G401.6 (cell line): ENCODE measurements at regions not wholly inside any gene's neighbourhood (a gene's known extent, or its start where the extent isn't known, plus 50 kb on each side); places are given as distances from the start of the nearest gene placed in this dataset.

Experiments used
- FAIRE-seq: peaks from 2 replicates; lab custom pipeline; 2012; peaks lifted over from hg19 to GRCh38; lab: Jason Lieb, UNC

DNA sequence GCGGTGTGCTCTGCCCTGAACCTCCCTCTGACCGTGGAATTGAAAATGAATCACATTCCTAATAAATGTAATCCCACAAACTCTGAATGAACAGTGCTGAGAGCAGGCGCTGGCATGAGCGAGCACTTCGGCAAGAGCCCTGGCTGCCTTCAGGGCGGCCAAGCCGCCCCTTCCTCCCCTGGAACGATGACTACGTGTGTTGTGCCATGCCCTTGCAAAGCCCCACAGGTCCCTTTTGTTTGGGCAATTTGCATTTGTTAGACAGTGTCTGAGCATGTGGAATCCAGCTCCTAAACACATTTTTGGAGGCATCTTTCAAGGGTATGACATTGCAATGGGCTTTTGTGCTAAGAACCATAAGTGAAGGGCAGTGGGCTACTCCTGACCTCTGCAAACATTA is 95.6 kb upstream of the MKI67 start:
- no peak for FAIRE-seq

GRCh38 chr10:128222332-128222849 is 96.2 kb upstream of the MKI67 start:
- no peak for FAIRE-seq

GRCh38 chr10:128230401-128230800 is 104.2 kb upstream of the MKI67 start:
- FAIRE-seq = no peak

GRCh38 chr10:128233422-128233821 is 107.2 kb upstream of the MKI67 start:
- FAIRE-seq = no peak

- FAIRE-seq = no peak
These were observed 111.5 kb upstream of the MKI67 start for GRCh38 chr10:128237710-128238109.

- FAIRE-seq = no peak
These were observed 114.8 kb upstream of the MKI67 start for GRCh38 chr10:128241023-128241422.

GRCh38 chr10:128242641-128243040 is 116.4 kb upstream of the MKI67 start:
- FAIRE-seq = no peak

GRCh38 chr10:128245026-128245425 is 118.8 kb upstream of the MKI67 start:
- FAIRE-seq = no peak

GRCh38 chr10:128247576-128247975 is 121.4 kb upstream of the MKI67 start:
- FAIRE-seq = no peak

DNA sequence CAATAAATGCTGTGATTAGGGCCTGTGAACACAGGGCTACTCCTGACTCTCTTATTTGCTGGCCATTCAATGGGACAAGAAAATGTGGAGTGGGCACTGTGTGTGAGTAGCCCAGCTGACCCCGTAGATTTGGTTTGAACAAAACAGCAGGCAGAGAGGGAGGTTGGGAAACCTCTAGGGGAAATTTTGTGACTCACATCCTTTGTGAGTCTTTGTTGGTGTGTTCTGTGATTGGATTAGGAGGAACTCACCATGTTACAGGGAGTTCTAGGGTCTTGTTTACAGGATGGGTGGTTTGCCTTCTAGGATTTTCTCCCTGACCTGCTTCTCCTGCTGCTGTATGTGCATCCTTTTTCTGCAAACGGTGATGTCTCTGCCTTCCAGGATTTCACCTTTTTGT is 128.3 kb upstream of the MKI67 start:
- FAIRE-seq = no peak

DNA sequence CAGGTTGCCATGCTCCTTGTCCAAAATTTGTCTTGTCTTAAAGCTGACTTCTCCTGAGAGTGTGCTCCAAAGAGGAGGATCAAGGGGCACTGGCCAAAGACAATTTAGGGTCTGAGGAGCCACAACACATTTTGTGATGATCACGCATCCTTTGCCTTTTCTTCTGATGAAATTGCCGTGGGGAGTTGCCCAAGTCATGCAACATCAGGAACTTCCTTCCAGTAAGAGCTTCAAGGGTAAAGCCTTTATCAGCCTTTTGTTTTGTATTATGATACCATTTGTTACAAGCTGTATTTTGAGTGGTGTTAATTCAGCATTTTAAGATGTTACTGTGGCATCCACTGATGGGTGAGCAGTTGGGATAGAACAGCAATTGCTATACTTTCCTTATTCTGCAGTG is 131.2 kb upstream of the MKI67 start:
- no peak for FAIRE-seq

- FAIRE-seq = no peak
These were observed 132.3 kb upstream of the MKI67 start for GRCh38 chr10:128258421-128258976.

DNA sequence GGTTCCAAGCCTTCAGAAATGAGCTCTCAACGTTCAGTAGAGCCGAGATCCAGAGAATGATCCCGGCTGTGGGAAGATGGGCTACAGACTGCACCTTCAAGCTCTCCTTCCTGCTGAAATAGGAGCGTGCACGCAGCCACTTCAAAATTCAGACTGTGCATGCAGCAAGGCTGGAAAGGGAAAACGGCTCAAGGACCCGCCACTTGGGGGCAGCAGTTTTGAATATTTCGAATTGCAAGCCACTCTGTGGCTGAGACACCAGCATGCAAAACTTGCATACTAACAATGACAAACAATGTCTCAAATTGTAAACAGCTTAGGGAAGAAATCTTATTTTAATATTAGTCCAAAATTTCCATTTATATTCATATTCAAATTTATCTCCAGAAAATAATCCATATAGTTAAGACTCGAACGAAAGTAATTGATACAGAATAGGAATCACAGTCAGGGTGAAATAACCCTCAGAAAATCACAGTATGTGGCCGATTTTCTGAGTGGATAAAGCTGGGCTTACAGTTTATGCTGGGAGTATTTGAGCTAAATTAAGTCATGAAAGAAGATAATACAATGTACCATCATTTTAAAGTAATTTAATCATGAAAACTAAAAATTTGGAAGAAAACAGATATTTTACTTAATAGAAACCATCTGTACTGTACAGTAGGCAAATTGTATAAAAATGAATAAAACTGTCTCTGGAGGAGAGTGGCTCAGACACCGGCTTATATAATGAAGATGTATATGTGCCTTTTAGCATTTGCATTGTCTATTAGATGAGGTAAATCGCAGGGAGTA is 137.9 kb upstream of the MKI67 start:
- FAIRE-seq = peak; percentile 51

DNA sequence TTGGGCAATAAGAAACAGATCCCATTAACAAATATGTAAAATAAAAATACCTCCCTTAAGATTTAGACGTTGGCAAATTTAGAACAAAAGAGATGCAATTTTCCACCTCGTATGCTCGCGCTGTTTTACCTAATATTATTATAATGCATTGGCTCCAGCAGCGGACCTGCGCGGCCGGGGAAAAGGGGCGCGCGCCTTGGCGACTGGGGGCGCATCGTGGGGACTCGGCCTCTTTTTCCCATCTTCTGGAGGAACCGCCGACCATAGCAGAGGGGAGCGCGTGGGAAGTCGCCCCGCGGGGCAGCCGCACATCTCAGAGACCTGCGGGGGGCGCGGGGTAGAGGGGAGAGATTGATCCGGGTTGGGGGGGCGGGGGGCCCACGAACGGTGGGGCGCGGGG is 139.4 kb upstream of the MKI67 start:
- FAIRE-seq = no peak

GRCh38 chr10:128267581-128267980 is 141.4 kb upstream of the MKI67 start:
- no peak for FAIRE-seq

- FAIRE-seq = no peak
These were observed 141.9 kb upstream of the MKI67 start for GRCh38 chr10:128268015-128268722.

DNA sequence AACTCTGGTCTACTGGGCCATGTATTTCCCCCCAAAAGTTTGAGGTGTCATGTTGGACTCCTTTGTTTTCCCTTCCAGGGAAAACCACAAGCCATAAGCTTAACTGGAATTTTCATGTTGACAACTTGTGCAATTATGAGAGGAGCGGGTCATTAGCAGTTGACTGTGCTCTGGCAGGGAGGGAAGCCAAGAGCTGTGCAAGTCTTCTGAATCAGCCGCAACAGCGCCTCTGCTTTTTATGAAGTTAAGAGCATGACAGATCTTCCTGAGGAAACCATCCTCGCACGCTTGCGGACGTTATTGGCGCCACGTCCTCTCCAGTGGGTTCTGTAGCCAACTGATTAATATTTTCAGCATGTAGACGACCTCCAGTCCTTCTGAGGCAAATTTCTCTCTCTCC is 148.7 kb upstream of the MKI67 start:
- no peak for FAIRE-seq

DNA sequence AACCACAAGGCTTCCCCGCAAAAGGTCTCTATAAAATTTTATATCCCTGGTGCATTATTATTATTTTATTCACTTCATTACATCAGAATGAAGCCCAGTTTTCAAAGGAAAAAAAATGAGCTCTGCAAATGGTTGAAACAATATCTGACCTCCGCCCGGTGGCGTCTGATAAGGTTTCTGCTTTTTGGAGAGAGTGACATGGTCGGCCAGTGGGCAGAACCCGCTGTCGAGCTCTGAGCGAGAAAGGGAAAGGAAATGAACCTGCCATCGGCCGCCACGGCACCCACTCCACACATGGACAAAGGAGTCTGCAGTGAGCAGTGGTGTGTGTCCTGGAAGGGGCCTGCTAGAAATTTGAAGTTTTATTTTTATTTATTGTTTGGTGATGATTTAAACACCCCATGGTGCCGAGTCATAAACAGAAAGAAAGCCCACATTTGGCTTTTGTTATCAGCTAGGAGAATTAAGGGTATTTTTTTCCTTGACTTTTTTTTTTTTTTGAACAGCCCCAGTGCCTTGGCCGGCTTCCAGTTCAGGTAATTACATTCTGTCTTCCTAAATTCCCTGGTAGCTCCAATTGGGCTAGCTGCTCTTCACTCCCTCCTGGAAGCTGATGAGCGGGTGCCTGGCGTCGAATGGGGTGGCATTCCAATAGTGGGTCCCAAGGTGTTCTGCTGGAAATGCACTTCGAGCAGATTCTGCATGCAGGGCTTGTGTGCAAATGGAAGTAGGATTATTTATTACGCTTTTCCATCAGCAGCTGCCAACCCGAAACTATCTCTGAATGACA is 149.4 kb upstream of the MKI67 start:
- no peak for FAIRE-seq

GRCh38 chr10:128277267-128277840 is 151.1 kb upstream of the MKI67 start:
- no peak for FAIRE-seq

- FAIRE-seq = no peak
These were observed 152.1 kb upstream of the MKI67 start for GRCh38 chr10:128278362-128278761.

GRCh38 chr10:128280271-128280670 is 154.0 kb upstream of the MKI67 start:
- FAIRE-seq = no peak

- FAIRE-seq = no peak
These were observed 155.1 kb upstream of the MKI67 start for GRCh38 chr10:128281343-128281742.
